Thoracic aorta (tissue), 2 donors: ENCODE measurements at regions not wholly inside any gene's neighbourhood (a gene's known extent, or its start where the extent isn't known, plus 50 kb on each side); places are given as distances from the start of the nearest gene placed in this dataset.
"Not testable (repeated sequence)": the region's sequence is repeated elsewhere in the genome, so short reads cannot be mapped to it uniquely, and the experiment has no call there.

Experiments
- ATAC-seq: fragments of 150-250 bp; one replicate; pipeline ENCODE4 v1.8.0; 2017; ENCODE audit warnings: low read depth; ENCODE audit not compliant: insufficient number of reproducible peaks, low FRiP score
- DNase-seq: peaks from one replicate; pipeline ENCODE4 v3.0.0-alpha.2; 2020; ENCODE audit warnings: low spot score
- H3K27ac ChIP-seq, 2 donors: fragments of 200-600 bp; sonication (generic); 1 replicate in 1 of 2; 2 replicates in 1 of 2; pipeline ENCODE4 v1.5.1; 2016; ENCODE audit warnings: mild to moderate bottlenecking in 2 of 2, moderate library complexity in 2 of 2
- H3K27me3 ChIP-seq: fragments of 200-600 bp; sonication (generic); replicated peaks from 2 replicates; pipeline ENCODE4 v1.6.0; 2016; ENCODE audit warnings: mild to moderate bottlenecking; ENCODE audit not compliant: insufficient read depth
- H3K36me3 ChIP-seq: fragments of 200-600 bp; sonication (generic); one replicate; pipeline ENCODE4 v1.5.1; 2016
- H3K4me1 ChIP-seq, 2 donors: fragments of 200-600 bp; sonication (generic); 1 replicate in 1 of 2; 2 replicates in 1 of 2; pipeline versions ENCODE4 v1.5.1 to v1.6.0; 2016; ENCODE audit warnings: low read depth in 2 of 2, mild to moderate bottlenecking in 1 of 2; ENCODE audit not compliant: control insufficient read depth in 1 of 2
- H3K4me3 ChIP-seq: fragments of 200-600 bp; sonication (generic); 2 replicates; pipeline ENCODE4 v1.5.1; 2016; ENCODE audit warnings: mild to moderate bottlenecking
- H3K9me3 ChIP-seq: fragments of 200-600 bp; sonication (generic); 2 replicates; pipeline ENCODE4 v1.5.1; 2016
- TF ChIP-seq, protein P1 (sequence below): fragments of 200-600 bp; sonication (generic); IDR thresholded peaks from one replicate; pipeline ENCODE4 v1.5.1; 2019; ENCODE audit warnings: antibody characterized with exemption

DNA sequence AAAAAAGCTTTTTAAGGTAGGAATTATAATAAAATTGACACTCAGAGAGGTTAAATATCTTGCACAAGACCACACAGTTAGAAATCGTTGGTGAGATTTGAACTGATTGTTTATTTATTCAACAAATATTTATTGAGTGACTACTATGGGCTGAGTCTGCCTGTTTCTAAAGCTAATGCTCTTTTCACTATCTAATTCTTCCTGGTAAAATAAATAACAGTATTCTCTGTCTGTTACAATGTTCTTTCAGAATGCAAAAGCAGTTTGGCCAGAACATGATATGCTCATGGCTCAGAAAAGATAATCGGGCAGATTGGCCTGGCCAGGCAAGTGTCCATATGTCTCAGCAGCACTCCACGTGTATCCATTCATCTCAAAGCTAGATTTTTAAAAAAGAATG is 82.0 kb downstream of the BTG1 start:
- no peaks in the 10 kb centered on the region for H3K9me3 ChIP-seq
- H3K4me1 ChIP-seq = peaks cover 19 to 34% of the 10 kb centered on the region in 2 donors
- DNase-seq (no peak), ATAC-seq (no peak)
- TF ChIP-seq, protein P1, sequence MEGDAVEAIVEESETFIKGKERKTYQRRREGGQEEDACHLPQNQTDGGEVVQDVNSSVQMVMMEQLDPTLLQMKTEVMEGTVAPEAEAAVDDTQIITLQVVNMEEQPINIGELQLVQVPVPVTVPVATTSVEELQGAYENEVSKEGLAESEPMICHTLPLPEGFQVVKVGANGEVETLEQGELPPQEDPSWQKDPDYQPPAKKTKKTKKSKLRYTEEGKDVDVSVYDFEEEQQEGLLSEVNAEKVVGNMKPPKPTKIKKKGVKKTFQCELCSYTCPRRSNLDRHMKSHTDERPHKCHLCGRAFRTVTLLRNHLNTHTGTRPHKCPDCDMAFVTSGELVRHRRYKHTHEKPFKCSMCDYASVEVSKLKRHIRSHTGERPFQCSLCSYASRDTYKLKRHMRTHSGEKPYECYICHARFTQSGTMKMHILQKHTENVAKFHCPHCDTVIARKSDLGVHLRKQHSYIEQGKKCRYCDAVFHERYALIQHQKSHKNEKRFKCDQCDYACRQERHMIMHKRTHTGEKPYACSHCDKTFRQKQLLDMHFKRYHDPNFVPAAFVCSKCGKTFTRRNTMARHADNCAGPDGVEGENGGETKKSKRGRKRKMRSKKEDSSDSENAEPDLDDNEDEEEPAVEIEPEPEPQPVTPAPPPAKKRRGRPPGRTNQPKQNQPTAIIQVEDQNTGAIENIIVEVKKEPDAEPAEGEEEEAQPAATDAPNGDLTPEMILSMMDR = no peak
- H3K27ac ChIP-seq = no peak overlapping the region
- no peaks in the 10 kb centered on the region for H3K27me3 ChIP-seq
- no peak overlapping the region for H3K4me3 ChIP-seq
- no peaks in the 10 kb centered on the region for H3K36me3 ChIP-seq

DNA sequence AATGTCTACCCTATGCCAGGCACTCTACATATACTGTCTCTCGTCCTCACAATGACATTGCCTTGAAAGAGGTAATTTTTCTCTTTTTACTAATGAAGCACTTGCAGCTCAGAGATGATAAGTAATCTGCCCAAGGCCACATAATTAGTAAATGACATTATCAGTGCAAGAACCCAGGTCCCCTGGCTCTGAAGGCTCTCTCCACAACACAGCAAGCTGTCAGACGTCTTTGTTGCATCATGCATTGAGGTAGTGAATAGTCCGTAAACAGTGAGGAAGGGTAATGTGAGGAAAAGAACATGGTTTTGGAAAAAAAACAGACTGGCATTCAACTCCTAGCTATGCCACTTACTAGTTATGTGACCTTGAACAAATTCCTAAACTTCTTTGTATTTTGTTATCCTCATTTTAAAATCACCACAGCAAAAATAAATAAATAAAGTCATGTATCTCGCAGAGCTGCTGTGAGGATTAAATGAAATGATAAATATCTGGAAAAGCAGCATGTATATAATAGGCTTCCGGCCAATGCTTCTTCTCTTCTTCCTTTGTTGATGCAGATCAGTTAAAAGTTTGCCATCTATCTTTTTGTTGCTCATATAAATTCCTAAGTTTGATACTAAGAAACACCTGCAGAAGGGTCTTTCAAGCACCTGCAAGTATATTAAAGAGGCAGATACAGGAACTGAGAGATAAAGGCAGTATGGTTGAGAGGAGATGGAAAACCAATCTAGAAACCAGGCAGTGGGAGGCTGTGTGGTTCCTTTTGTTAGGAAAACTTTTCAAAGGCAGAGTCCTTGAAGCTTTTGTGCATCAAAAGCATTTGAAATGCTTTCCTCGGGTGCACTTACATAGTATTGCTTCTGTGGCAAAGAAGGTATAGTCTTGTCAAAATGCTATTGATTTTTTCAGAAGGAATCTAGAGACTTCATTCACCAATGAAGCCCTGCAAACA is 82.8 kb downstream of the BTG1 start:
- TF ChIP-seq, protein P1 = no peak
- no peak overlapping the region for H3K27ac ChIP-seq
- no peak for ATAC-seq
- no peaks in the 10 kb centered on the region for H3K36me3 ChIP-seq
- no peak for DNase-seq
- H3K27me3 ChIP-seq = no peaks in the 10 kb centered on the region
- H3K9me3 ChIP-seq = no peaks in the 10 kb centered on the region
- H3K4me1 ChIP-seq = peaks cover 19 to 34% of the 10 kb centered on the region in 2 donors
- no peak overlapping the region for H3K4me3 ChIP-seq

DNA sequence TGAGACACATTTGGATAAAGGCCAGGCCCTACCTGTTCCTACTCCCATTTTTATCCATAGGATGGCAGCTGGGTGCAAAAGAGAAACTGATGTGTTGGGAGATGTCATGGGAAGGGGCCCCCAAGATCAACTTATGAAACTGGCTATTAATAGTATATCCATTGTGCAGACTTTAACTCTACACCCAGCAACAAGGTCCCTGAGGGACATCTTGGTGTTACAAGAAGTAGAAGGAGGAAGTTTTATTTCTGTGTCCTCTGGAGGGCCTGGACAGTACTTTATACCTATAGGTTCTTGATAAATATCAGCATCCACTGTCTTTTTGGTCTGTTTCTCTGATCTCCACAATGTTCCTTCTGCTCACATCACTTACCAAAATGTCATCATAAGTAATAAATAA is 84.6 kb downstream of the BTG1 start:
- no peak for DNase-seq
- H3K4me1 ChIP-seq = peaks cover 19 to 34% of the 10 kb centered on the region in 2 donors
- no peaks in the 10 kb centered on the region for H3K36me3 ChIP-seq
- H3K27me3 ChIP-seq = no peaks in the 10 kb centered on the region
- H3K9me3 ChIP-seq = no peaks in the 10 kb centered on the region
- TF ChIP-seq, protein P1 = no peak
- H3K27ac ChIP-seq = peak overlapping the region in 1 of 2 donors; percentile 24
- no peak for ATAC-seq
- no peak overlapping the region for H3K4me3 ChIP-seq

DNA sequence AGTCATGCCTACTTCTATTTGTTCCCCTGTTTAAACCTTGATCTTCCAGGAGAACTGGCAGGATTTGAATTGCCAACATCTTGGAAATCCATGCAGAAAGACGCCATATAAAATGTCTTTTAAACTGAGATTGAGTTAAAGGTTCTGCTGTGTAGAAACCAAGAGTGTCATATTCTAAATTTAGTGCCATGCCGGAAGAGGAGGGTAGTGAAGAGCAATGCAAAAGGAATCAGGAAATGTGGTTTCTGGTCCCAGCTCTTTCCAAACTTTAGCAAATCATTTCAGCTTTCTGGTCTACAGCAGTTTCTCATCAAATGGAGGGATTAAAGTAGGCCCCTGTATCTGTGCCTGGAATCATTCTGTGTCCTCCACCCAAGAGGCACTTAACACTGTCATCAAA is 85.7 kb downstream of the BTG1 start:
- H3K27ac ChIP-seq = peak overlapping the region; percentile 55
- TF ChIP-seq, protein P1 = no peak

DNA sequence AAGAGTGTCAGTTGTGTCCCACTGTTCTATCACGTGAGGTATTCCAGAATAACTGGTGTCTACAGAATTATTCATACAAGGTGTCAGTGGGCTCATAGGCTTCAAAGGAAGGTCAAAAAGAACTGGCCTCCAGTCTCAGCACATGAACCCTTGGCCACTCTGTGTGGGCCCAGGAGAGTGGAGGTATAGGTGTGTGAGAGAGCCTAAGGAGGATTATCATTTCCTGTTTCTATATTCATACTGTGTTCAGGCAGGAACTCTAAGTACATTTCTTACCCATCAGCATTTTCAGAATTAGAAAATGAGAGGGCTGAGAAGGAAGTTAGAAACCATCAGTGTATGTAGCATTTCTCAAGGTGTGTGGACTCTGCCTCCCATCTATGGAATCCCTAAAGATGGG is 87.0 kb downstream of the BTG1 start:
- ATAC-seq (no peak), DNase-seq (no peak)
- H3K27me3 ChIP-seq = no peaks in the 10 kb centered on the region
- TF ChIP-seq, protein P1 = no peak
- H3K36me3 ChIP-seq = no peaks in the 10 kb centered on the region
- H3K4me3 ChIP-seq = no peak overlapping the region
- no peak overlapping the region for H3K27ac ChIP-seq
- H3K4me1 ChIP-seq = peaks cover 17 to 19% of the 10 kb centered on the region in 2 donors
- no peaks in the 10 kb centered on the region for H3K9me3 ChIP-seq

More for the DNA sequence above, 85.7 kb downstream of the BTG1 start:
- ATAC-seq = no peak
- no peaks in the 10 kb centered on the region for H3K36me3 ChIP-seq
- H3K4me1 ChIP-seq = peaks cover 17 to 26% of the 10 kb centered on the region in 2 donors
- H3K9me3 ChIP-seq = no peaks in the 10 kb centered on the region
- peak overlapping the region; percentile 30 for H3K4me3 ChIP-seq
- DNase-seq = no peak
- H3K27me3 ChIP-seq = no peaks in the 10 kb centered on the region

DNA sequence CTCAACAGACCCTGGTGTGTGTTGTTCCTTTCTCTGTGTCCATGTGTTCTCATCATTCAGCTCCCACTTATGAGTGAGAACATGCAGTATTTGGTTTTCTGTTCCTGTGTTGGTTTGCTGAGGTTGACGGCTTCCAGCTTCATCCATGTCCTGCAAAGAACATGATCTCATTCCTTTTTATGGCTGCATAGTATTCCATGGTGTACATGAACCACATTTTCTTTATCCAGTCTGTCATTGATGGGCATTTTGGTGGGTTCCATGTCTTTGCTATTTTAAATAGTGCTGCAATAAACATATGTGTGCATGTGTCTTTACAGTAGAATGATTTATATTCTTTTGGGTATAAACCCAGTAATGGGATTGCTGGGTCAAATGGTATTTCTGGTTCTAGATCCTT is 88.9 kb downstream of the BTG1 start:
- H3K36me3 ChIP-seq, ATAC-seq, H3K9me3 ChIP-seq, H3K4me3 ChIP-seq, H3K27ac ChIP-seq, H3K27me3 ChIP-seq, DNase-seq: not testable (repeated sequence)
- H3K4me1 ChIP-seq = peaks cover 17 to 19% of the 10 kb centered on the region in 2 donors
